ENCODE measurements at regions not wholly inside any gene's neighbourhood (a gene's known extent, or its start where the extent isn't known, plus 50 kb on each side); places are given as distances from the start of the nearest gene placed in this dataset.

DNA sequence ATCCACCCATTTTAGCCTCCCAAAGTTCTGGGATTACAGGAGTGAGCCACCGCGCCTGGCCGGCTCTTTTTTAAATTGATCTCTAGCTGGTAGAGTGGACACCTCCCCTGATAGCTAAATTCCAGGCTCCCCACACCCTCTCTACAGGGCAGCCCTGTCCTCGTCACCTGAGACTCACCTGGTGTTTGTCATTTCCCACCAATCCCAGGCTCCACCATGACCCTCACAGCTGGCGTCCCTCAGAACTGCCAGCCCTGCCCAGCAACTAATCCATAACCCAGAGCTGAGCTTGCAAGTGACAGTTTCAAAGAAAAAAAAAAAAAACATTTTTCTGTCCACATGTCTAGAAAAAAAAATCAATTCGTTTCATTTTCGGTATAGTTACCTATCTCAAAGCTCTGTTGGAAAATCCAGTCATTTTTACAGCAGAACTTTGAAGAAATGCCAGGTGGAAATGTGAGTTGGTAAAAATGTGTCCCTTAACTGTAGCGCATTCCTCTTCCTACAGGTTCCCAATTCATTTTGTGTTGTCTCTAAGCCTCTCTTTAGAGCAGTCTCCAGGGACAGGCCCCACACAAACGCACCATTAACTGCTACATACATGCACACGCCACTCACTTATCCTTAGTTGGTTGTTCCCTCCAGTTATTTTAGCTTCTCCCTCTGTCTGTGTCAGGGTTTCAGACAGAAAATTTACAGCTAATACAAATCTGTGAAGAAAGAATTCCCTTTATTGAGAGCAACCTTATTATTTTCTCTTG lies 294.7 kb downstream of the FBXO15 start:
- DNase-seq (ENCODE audit: low read depth) = no peak

DNA sequence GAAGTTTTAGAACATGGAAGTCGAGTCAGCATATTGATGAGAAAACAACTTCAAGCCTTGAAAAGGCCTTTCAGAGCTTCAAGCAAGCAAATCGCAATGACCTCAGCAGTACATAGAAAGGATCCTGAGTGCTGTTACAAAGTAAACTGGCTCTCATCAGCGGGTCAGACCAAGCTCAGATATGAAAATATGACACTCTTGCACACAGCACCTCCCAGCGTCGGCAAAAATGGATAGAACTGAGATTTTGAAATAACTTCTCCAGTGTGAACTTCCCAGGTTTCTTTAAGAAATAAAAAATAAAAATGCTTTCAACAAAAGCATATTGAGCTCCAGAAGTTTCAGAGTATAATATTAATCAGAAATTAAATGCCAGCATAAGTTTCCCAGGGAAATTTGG lies 296.9 kb downstream of the FBXO15 start:
- DNase-seq (ENCODE audit: low read depth) = no peak

DNA sequence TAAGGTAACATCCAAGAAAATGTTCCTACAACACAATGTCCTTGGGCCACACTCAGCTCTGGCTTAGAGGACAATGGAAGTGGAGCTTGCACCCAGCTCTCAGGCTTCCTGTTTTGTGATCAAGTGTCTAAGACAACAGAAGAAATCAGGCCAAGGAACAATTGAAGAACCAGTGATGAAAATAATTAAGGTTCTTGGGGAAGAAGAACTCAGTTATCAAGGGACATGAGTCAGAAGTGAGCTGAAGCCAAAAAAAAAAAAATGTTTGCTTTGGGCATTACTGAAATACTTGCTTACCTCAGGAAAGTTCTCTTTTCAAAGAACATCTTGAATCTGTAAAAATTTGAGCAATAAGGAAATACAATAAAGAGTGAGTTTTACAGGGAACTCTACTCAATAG lies 299.0 kb downstream of the FBXO15 start:
- DNase-seq (ENCODE audit: low read depth) = peak; percentile 65

DNA sequence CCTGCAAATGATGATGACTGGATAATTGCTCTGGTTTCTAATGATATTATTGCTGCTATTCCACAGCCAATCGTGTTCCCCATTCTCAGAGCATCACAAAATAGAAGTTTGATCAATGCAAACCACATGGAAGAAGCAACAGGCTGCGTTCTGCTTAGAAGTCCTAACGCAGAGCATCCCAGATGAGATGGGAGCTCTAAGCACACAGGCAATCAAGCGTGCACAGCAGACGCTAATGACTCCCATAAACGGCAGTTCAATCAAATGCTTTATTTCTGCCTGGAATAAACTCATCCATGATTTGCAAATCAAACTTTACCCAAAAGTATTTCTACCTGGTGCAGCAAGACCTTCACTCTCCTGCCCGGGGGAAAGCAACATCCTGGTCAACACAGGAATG lies 304.2 kb downstream of the FBXO15 start:
- no peak for DNase-seq (ENCODE audit: low read depth)

DNA sequence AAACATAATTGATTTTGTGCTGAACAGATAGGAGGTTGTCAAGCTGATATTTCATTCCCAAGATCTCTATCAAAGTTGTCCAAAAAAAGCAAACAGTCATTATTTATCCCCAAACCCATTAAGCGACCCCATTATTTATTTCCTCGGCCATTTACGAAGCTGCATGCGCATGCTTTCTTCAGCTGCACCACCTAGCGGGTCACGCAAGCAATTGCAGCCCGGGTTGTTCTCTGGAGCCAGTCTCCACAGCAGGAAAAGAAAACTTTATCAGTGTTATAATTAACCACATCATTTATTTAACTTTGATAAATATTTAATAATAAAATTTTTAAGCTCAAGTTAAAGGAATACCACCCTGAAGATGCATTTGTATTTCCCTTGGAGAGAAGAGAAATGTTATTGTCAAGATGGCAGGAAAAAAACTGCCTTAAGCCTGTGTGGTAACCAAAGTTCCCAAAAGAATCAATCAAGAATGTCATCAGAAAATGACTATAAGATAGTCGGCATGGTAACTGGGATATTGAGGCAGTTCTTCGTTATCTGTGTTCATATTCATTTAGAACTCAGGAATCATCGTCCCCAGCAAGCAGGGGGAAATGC lies 304.7 kb downstream of the FBXO15 start:
- peak; percentile 34 for DNase-seq (ENCODE audit: low read depth)

DNA sequence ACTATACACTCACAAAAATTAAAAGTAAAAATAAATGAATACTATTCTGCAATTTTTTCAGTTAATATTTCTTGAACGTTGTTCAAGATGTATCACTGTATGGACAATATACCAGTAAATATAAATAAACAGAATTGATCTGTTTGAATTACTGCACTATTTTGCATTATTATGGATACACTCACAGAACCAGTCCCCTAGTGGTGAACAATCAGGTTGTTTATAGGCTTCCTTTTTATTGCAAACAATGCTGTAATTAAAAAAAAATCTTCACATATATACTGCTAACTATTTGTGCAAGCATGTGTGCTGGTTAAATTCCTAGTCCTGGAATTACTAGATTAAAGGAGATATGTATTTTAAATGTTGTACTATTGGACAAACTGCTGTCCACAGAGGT lies 306.0 kb downstream of the FBXO15 start:
- no peak for DNase-seq (ENCODE audit: low read depth)

DNA sequence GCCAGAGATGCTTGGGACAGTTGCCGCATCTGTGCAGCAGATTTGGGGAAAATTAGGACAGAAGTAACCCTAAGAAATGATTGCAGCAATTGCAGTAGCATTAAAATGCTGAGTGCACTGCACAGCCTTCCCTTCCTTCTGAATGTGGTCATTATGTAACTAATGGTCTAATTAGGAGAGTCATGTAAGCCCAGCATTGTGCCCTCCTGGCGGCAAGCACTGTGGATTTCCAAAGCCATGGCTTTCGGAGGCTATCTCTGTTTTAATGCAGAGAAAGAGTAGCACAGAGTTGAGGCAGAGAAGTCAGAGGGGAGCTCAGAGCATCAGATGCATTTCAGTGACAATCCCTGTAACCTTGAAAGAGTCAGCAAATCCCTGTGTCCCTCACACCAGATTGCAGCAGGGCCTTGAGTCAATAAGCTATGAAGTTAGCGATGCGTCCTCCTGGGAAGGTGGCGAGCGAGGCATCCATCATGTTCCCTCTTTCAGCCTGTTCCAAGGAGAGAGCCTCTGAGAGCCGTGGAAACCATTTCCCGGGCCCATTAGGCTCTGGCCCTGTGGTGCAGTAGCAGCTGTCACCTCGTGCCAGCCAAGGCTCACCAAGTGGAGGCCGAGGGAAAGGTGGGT lies 307.2 kb downstream of the FBXO15 start:
- no peak for DNase-seq (ENCODE audit: low read depth)

DNA sequence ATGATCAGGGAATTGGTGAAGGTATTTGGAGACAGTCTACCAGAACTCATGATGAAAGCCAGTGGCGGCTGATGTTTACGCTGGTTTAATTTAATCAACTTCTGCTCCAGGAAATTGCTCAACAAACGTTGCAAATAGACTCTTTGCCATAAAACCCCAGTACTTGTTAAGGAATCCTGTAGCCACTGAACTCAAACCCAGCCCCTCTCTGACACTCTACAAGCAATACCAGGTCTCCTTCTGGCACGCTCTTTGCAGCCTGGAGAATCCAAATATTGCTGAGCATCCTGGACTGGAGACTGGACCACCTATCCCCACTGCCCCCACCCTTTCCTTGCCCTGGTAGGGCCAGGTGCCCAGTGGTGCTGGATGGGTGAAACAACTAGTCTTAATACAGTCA lies 308.2 kb downstream of the FBXO15 start:
- DNase-seq (ENCODE audit: low read depth) = no peak

DNA sequence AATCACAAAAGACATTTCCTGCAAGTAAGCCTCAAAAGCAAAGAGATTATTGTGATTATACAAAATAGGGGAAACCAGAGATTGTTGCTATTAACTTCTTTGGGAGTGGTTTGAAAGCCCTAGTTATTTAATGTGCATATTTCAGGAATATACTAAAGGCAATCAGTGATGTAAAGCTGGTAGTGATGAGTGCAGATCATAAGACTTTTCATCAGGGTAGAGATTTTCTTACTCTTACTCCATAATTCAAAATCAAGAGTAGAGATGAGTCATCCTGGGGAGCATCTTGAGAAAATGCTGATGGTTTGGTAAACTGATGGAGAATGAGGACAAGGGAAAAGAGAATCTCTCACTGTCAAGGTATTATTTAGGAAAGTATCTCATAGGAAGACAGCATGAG lies 309.5 kb downstream of the FBXO15 start:
- no peak for DNase-seq (ENCODE audit: low read depth)

DNA sequence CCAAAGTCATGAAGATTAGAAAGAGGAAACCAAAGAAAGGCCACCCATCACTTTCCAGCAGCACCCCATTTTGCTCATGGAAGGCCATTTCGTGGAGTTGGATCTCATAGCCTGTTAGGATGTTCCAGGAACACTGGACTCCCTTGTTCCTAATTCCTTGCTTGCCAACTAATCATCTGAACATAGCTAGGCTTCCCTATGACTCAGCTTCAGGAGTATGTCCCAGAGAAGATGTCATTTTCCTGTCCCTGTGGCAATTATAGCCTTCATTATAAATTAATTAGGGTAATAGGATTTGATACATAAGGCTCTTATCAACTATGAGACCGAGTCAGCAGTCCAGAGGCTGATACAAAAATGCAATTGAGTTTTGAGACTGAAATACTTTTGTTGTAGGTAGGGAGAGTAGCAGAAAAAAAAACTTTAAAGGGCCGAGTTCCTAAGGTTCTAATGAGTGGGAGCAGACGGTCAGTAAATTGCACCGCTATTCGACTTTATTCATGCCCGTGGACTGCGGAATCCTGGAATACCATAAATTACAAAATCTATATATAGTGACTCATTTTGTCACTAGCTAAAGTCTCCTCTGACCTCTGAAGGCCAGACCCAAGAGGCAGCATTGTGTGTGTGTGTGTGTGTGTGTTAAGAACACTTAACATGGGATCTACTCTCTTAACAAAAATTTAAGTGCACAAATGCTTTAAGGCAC lies 311.8 kb downstream of the FBXO15 start:
- peak; percentile 19 for DNase-seq (ENCODE audit: low read depth)

DNA sequence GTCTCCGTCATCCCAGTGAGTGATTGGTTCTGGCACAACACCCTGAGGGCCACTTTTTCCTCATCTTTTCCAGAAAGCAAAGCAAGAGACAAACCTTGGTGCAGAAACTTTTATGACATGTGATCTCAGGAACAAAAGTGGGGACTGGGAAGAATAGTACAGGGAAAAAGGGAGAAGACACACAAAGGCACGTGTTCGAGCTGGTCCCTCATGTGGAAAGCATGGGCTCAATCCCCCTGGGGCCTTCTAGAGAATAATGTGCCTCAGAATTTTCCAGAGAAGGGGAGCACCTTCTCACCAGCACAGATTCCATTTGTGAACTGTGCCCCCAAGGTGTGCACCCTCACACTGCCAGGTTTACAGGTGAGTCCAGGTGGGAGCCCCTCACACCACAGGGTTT lies 312.6 kb downstream of the FBXO15 start:
- no peak for DNase-seq (ENCODE audit: low read depth)

DNA sequence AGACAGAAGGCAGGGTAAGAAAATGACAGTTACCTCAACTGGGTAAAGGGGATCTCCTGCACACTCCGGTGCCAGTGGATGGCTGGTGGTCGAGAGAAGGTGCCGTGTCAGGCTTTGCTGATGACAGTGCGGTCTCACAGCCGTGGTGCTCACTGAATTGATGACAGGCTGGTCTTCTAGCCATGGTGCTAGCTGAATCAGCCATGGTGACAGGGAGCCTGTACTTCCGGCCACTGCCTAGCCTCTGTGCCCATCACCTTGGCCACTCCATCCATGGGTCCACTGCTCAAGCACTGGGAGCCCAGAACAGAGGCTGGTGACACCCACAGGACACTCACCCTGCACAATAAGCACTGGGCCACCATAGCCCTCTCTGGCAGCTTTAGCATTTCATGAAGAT lies 315.9 kb downstream of the FBXO15 start:
- DNase-seq (ENCODE audit: low read depth) = no peak

DNA sequence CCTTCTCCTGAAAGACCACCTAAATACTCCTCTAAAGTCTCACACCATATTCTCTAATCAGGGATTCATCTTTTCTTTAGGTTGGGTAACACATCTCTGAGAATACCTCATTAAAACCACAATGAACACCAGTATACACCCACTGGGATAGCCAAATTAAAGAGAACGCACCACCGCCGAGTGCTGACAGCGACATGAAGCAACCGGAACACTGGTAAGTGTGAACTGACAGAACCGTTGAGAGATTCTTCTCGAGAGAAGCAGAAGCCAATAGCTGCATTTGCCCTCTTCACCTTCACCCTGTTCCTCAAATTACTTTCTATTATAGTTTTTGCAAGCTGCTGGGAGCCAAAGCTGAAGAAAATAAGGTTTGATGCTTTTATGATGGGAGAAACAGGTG lies 318.5 kb downstream of the FBXO15 start:
- DNase-seq (ENCODE audit: low read depth) = no peak

DNA sequence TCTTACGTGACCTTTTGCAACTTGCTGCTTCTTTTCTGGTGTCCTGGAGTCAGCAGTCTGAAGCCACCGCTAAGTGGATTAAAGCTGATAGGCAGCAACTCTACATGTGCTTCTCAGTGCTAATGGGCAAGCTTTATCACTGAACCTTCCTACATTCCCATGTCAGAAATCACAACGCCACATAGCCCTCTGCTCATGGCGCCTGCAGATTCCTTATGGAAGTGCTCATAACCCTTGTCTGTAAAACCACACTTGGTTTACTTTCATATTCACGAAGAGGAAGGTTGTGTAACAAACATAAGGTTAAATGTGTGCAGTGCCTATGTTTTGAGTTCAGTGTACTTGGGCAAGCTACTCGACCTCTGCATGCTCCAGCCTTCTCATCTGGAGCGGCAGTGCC lies 319.8 kb downstream of the FBXO15 start:
- peak; percentile 20 for DNase-seq (ENCODE audit: low read depth)

DNA sequence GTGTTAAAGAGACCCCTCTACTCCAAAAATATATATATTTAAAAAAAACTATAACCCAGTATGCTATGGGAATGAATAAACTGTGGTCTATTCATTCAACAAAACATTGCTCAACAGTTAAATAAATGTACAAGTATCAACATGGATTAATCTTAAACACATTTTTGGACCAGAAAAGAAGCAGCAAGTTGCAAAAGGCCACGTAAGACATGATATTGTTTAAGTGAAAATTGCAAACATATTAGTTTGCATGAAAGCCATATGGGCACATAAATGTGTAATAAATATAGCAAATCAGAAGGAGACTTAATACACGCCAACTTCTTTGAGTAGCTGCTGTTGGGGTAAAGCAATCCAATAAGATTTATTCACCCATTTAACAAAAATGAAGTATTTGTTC lies 321.5 kb downstream of the FBXO15 start:
- no peak for DNase-seq (ENCODE audit: low read depth)

DNA sequence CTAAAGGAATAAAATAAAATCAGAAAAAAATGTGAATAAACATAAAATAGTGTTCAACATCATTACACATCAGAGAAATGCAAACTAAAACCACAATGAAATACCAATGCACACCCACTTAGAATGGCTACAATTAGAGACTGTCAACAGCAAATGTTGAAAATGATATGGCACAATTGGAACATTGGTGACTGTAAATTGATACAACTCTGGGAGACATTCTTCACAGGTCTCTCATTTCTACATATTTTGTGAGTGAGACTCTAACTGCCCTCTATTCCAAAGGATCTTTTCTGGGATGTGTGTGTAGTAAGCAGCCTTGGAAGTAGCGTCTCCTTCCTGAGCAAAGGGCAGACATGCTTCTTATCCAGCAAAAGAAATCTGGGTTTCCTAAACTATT lies 323.0 kb downstream of the FBXO15 start:
- DNase-seq (ENCODE audit: low read depth) = peak; percentile 15

DNA sequence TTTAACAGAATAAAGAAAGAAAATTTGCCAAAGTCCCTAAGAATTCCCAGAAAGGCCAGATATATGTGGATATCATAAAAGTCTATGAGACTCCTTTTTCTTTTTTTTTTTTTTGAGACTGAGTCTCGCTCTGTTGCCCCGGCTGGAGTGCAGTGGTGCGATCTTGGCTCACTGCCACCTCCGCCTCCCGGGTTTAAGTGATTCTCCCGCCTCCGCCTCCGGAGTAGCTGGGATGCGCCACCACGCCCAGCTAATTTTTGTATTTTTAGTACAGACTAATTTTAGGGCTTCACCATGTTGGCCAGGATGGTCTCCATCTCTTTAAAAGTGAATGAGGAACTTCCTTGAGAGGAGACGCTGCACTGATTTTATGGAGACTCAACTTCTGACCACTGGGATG lies 335.2 kb downstream of the FBXO15 start:
- DNase-seq (ENCODE audit: low read depth) = no peak

DNA sequence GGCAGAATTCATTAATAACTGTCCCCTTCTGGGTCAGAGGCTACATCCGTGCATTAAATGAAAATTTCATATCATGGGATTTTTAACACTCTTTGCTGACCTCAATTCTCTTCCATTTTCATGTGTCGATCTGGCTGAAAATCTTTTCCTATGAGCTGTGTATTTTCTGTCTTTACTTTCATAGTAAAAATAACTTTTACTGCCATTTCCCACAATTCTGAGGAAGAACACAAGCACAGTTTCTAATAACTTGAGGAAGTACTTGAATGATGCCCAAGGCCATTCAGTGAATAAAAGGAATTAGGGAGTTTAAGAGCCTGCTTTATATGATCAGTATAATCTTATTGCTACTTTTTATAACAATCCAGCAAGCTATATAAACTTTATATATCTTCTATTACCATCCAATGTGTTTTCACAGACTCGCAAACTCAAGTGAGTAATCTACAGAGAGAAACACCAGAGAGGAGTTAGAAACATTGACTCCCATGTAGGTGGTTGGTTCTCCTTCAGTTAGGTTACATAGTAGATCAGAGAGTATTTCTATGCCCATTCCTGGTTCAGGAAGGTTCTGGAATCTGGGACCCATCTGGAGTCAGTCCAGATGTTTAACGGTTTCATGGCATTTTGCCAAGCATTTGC lies 340.0 kb downstream of the FBXO15 start:
- no peak for DNase-seq (ENCODE audit: low read depth)

DNA sequence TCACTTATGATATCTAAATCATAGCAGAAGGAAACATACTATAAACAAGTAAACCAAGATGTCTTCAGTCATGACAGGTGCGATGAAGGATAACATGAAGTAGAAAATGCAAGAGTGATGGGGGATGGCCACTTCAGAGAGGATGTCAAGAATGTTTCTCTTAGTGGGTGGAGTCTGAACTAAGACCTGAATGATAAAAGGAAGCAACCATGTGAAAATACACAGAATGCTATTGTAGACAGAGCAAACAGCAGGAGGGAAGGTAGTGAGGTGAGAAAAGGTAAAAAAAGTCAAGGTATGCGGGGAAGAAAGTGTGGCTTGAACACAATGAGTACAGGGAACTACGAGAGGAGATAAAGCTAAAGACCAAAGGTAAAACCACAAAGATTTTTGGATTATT lies 341.6 kb downstream of the FBXO15 start:
- no peak for DNase-seq (ENCODE audit: low read depth)

DNA sequence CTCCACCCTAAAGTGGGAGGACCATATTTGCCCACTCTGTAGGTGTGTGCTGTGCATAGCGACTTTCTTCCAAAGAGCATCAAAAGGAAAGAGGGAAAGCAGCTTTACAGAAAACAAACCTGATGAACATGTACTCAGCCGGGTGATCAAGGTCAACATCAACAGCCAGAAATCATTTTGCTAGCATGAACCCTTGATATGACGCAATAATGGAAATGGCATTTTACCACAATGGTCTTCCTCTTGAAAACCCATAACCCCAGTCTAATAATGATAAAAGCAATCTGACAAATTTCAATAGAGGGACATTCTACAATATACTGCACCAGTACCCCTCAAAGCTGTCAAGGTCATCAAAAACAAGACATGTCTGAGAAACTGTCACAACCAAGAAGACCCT lies 350.2 kb downstream of the FBXO15 start:
- no peak for DNase-seq (ENCODE audit: low read depth)

DNA sequence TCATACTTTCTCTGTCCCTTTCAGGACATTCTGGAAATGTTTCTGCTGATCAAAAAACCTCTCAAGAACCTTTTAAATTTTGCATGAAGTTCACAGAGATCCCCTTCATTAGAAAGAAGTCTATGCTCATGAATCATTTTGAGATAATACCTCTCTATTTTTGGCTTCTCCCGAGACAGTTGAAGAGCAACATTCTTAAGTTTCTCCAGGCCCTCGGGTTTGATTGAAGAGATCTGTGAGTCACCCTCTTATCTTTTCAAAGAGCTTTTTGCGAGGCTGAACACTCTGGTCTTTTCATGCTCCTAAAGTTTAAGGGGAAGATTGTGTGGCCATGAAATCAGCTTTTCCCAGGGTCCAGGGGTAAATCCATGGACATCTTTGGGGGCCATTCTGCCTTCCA lies 354.2 kb downstream of the FBXO15 start:
- peak; percentile 51 for DNase-seq (ENCODE audit: low read depth)

DNA sequence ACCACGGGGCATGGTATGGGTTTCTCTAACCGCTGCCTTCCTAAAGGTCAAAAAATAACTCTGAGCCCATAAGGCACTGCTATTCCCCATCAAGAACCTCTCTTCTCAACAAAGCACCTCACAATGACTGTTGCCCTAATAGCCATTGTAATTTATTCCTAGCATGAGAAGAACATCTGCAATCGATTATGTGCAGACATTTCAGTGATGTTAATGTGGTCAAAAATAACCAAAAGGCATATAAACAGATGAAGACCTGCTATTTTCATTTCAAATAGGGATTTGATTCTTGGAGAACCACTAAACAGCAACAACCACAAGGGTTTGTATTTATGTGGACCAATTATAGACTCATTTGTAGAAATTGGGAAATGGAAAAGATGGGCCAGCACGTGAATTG lies 356.6 kb downstream of the FBXO15 start:
- no peak for DNase-seq (ENCODE audit: low read depth)

All from M059J (cell line).